ENCODE measurements at regions not wholly inside any gene's neighbourhood (a gene's known extent, or its start where the extent isn't known, plus 50 kb on each side); places are given as distances from the start of the nearest gene placed in this dataset.

GRCh38 chr14:38774162-38774561 lies 328.9 kb downstream of the SEC23A start:
- DNase-seq (ENCODE audit: low read depth): no peak

- DNase-seq (ENCODE audit: low read depth): no peak
Observed at GRCh38 chr14:38770251-38770650, 332.8 kb downstream of the SEC23A start.

- no peak for DNase-seq (ENCODE audit: low read depth)
Observed at GRCh38 chr14:38762845-38763244, 340.2 kb downstream of the SEC23A start.

- DNase-seq (ENCODE audit: low read depth): no peak
Observed at GRCh38 chr14:38762426-38762825, 340.6 kb downstream of the SEC23A start.

GRCh38 chr14:38761033-38761432 lies 342.0 kb downstream of the SEC23A start:
- DNase-seq (ENCODE audit: low read depth): no peak

GRCh38 chr14:38758661-38759060 lies 344.4 kb downstream of the SEC23A start:
- DNase-seq (ENCODE audit: low read depth): no peak

- DNase-seq (ENCODE audit: low read depth): no peak
Observed at GRCh38 chr14:38755036-38755435, 348.0 kb downstream of the SEC23A start.

GRCh38 chr14:38752750-38753149 lies 350.3 kb downstream of the SEC23A start:
- DNase-seq (ENCODE audit: low read depth): no peak

- DNase-seq (ENCODE audit: low read depth): no peak
Observed at GRCh38 chr14:38752341-38752740, 350.7 kb downstream of the SEC23A start.

- no peak for DNase-seq (ENCODE audit: low read depth)
Observed at GRCh38 chr14:38751459-38751858, 351.6 kb downstream of the SEC23A start.

GRCh38 chr14:38749936-38750335 lies 353.1 kb downstream of the SEC23A start:
- DNase-seq (ENCODE audit: low read depth): no peak

- DNase-seq (ENCODE audit: low read depth): no peak
Observed at GRCh38 chr14:38745861-38746260, 357.2 kb downstream of the SEC23A start.

- DNase-seq (ENCODE audit: low read depth): no peak
Observed at GRCh38 chr14:38743966-38744584, 359.0 kb downstream of the SEC23A start.

GRCh38 chr14:38737686-38738407 lies 365.2 kb downstream of the SEC23A start:
- peak; percentile 20 for DNase-seq (ENCODE audit: low read depth)

GRCh38 chr14:38735005-38735404 lies 368.0 kb downstream of the SEC23A start:
- no peak for DNase-seq (ENCODE audit: low read depth)

- no peak for DNase-seq (ENCODE audit: low read depth)
Observed at GRCh38 chr14:38731962-38732361, 371.1 kb downstream of the SEC23A start.

GRCh38 chr14:38730420-38730819 lies 372.6 kb downstream of the SEC23A start:
- DNase-seq (ENCODE audit: low read depth): no peak

GRCh38 chr14:38727731-38728130 lies 375.3 kb downstream of the SEC23A start:
- no peak for DNase-seq (ENCODE audit: low read depth)

- no peak for DNase-seq (ENCODE audit: low read depth)
Observed at GRCh38 chr14:38724621-38725020, 378.4 kb downstream of the SEC23A start.

GRCh38 chr14:38723959-38724358 lies 379.1 kb downstream of the SEC23A start:
- DNase-seq (ENCODE audit: low read depth): no peak

- DNase-seq (ENCODE audit: low read depth): no peak
Observed at GRCh38 chr14:38723277-38723676, 379.8 kb downstream of the SEC23A start.

- DNase-seq (ENCODE audit: low read depth): peak; percentile 25
Observed at GRCh38 chr14:38721822-38722431, 381.1 kb downstream of the SEC23A start.

- DNase-seq (ENCODE audit: low read depth): no peak
Observed at GRCh38 chr14:38718519-38718918, 384.5 kb downstream of the SEC23A start.
